Neutrophil (primary cell): ENCODE measurements at regions not wholly inside any gene's neighbourhood (a gene's known extent, or its start where the extent isn't known, plus 50 kb on each side); places are given as distances from the start of the nearest gene placed in this dataset.
"Not testable (repeated sequence)": the region's sequence is repeated elsewhere in the genome, so short reads cannot be mapped to it uniquely, and the experiment has no call there.

Source experiments
- H3K27ac ChIP-seq: fragments of 200-600 bp; sonication (generic); 2 replicates; pipeline ENCODE4 v1.5.1; 2016; ENCODE audit warnings: mild to moderate bottlenecking, moderate library complexity
- H3K27me3 ChIP-seq: fragments of 200-600 bp; sonication (generic); 2 replicates; pipeline ENCODE4 v1.6.0; 2016; ENCODE audit warnings: mild to moderate bottlenecking
- H3K36me3 ChIP-seq: fragments of 200-600 bp; sonication (generic); 2 replicates; pipeline ENCODE4 v1.5.1; 2017
- H3K4me1 ChIP-seq, 2 experiments: fragments of 200-600 bp in 1 of 2; sonication (generic) in 1 of 2; 1 replicate in 1 of 2; 2 replicates in 1 of 2; pipeline versions ENCODE4 v1.5.1 to v1.6.1; 2013 to 2016; ENCODE audit warnings: low read depth in 1 of 2, low read length in 1 of 2, mild to moderate bottlenecking in 1 of 2, moderate library complexity in 1 of 2; ENCODE audit not compliant: control insufficient read depth in 1 of 2, insufficient read depth in 1 of 2
- H3K4me3 ChIP-seq, 2 experiments: fragments of 200-600 bp in 1 of 2; sonication (generic) in 1 of 2; 1 replicate in 1 of 2; 2 replicates in 1 of 2; pipeline ENCODE4 v1.5.1; 2013 to 2016; ENCODE audit warnings: low read depth in 1 of 2, low read length in 1 of 2, mild to moderate bottlenecking in 1 of 2, moderate library complexity in 1 of 2
- H3K9me3 ChIP-seq: fragments of 200-600 bp; sonication (generic); 2 replicates; pipeline ENCODE4 v1.5.1; 2016
- CTCF ChIP-seq: fragments of 200-600 bp; sonication (generic); IDR thresholded peaks from 2 replicates; pipeline ENCODE4 v1.5.1; 2016; ENCODE audit warnings: antibody characterized with exemption

- H3K27me3 ChIP-seq, result no peaks in the 10 kb centered on the region
- H3K4me3 ChIP-seq, result no peak overlapping the region
- no peaks in the 10 kb centered on the region for H3K9me3 ChIP-seq
- H3K27ac ChIP-seq, result no peak overlapping the region
- no peaks in the 10 kb centered on the region for H3K4me1 ChIP-seq
- no peaks in the 10 kb centered on the region for H3K36me3 ChIP-seq
- TF ChIP-seq CTCF, result no peak
Measured at GRCh38 chr14:22252686-22253085, 336.3 kb downstream of the DAD1 start.

- H3K27ac ChIP-seq, result no peak overlapping the region
- no peaks in the 10 kb centered on the region for H3K27me3 ChIP-seq
- no peaks in the 10 kb centered on the region for H3K36me3 ChIP-seq
- no peak for TF ChIP-seq CTCF
- H3K9me3 ChIP-seq, result no peaks in the 10 kb centered on the region
- no peaks in the 10 kb centered on the region for H3K4me1 ChIP-seq
- no peak overlapping the region for H3K4me3 ChIP-seq
Measured at GRCh38 chr14:22251090-22251489, 337.9 kb downstream of the DAD1 start.

DNA sequence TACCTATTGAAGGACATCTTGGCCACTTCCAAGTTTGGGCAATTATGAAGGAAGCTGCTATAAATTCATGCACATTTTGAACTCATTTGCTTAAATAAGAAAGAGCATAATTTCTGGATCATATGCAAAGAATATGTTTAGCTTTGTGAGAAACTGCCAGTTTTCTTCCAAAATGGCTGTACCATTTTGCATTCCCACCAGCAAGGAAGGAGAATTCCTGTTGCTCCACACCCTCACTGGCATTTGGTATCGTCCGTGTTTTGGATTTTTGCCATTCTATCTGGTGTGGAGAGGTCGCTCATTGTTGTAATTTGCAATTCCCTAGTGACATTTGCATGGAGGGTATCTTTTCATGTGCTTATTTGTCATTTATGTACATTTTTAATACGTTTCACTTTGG lies 339.3 kb downstream of the DAD1 start:
- H3K36me3 ChIP-seq, result no peaks in the 10 kb centered on the region
- no peaks in the 10 kb centered on the region for H3K9me3 ChIP-seq
- H3K4me1 ChIP-seq, result peaks cover 7% of the 10 kb centered on the region in 2 experiments
- TF ChIP-seq CTCF, result no peak
- H3K27me3 ChIP-seq, result no peaks in the 10 kb centered on the region
- H3K4me3 ChIP-seq, result no peak overlapping the region
- H3K27ac ChIP-seq, result no peak overlapping the region

DNA sequence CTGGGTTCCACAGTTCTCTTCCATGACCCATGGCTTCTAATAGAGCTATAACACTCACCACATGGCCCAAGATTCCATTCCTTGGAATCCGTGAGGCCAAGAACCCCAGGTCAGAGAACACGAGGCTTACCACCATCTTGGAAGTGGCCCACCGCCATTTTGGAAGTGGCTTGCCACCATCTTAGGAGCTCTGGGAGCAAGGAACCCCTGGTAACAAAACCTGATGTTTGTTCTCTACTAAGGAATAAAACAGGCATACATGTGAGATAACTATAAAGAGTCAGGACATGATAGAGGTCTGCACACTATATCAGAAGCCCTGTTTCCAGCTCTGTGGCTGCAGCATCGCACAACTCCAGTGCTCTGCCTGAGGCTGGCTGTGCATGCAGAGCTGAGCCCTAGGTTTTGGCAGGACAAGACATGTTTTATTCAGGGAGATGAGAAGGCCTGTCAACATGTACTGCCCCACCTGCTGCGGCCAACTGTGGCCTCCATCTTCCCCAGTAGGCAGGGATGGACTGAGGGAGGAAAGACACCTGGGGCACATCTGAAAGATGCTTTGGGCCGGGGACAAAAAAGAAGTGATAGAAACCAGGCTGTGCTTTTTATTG lies 344.9 kb downstream of the DAD1 start:
- H3K27ac ChIP-seq, result no peak overlapping the region
- no peak for TF ChIP-seq CTCF
- H3K36me3 ChIP-seq, result no peaks in the 10 kb centered on the region
- peaks cover 23 to 31% of the 10 kb centered on the region in 2 experiments for H3K4me1 ChIP-seq
- H3K27me3 ChIP-seq, result no peaks in the 10 kb centered on the region
- no peak overlapping the region for H3K4me3 ChIP-seq
- H3K9me3 ChIP-seq, result no peaks in the 10 kb centered on the region

DNA sequence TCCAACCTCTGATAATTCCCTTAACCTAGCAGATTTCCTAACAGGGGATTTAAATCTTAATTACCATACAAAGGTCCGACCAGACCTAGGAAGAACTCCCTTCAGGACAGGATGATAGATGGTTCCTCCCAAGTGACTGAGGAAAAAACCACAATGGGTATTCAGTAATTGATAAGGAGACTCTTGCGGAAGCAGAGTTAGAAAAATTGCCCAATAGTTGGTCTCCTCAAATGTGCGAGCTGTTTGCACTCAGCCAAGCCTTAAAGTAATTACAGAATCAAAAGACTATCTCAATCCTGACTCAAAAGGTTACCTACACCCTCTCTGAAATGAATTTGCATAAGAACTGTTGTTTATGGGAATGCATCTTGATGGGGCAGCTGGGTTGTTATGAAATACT lies 350.7 kb downstream of the DAD1 start:
- H3K27ac ChIP-seq, H3K4me3 ChIP-seq, H3K36me3 ChIP-seq, H3K27me3 ChIP-seq, H3K9me3 ChIP-seq: not testable (repeated sequence)
- H3K4me1 ChIP-seq, result peaks cover 15 to 33% of the 10 kb centered on the region in 2 experiments

GRCh38 chr14:22233377-22233776 lies 355.6 kb downstream of the DAD1 start:
- no peak overlapping the region for H3K4me3 ChIP-seq
- peaks cover 11 to 29% of the 10 kb centered on the region in 2 experiments for H3K4me1 ChIP-seq
- no peak for TF ChIP-seq CTCF
- H3K9me3 ChIP-seq, result no peaks in the 10 kb centered on the region
- no peaks in the 10 kb centered on the region for H3K36me3 ChIP-seq
- H3K27ac ChIP-seq, result no peak overlapping the region
- H3K27me3 ChIP-seq, result no peaks in the 10 kb centered on the region
